KBM-7 (cell line): ENCODE measurements at regions not wholly inside any gene's neighbourhood (a gene's known extent, or its start where the extent isn't known, plus 50 kb on each side); places are given as distances from the start of the nearest gene placed in this dataset.
"Not testable (repeated sequence)": the region's sequence is repeated elsewhere in the genome, so short reads cannot be mapped to it uniquely, and the experiment has no call there.

Source experiments
- DNase-seq: peaks from one replicate; pipeline ENCODE4 v3.0.0-alpha.2; 2015
- in situ Hi-C: fragments of 300-500 bp; cut with MboI; formaldehyde crosslinking; loops from 2 replicates; pipeline ENCODE4 v1.14.3; 2020; ENCODE audit warnings: low sequenced_read_pairs, low pct_unique_long_range_greater_than_20kb, mixed read lengths

DNA sequence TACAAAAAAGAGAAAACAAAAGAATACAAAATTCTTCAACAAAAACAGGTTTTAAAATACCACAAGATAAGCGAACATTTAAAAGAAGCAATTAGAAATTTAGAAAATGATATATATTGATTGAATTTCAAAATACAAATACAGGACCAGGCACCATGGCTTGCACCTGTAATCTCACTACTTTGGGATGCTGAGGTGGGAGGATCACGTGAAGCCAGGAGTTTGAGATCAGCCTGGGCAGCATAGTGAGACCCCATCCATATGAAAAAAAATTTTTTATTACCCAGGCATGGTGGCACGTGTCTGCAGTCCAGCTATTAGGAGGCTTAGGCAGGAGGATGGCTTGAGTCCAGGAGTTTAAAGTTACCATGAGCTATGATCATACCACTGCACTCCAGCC, 109.9 kb upstream of the SLC30A5 start:
- DNase-seq, result no peak
- in situ Hi-C loops, result no loop called here

DNA sequence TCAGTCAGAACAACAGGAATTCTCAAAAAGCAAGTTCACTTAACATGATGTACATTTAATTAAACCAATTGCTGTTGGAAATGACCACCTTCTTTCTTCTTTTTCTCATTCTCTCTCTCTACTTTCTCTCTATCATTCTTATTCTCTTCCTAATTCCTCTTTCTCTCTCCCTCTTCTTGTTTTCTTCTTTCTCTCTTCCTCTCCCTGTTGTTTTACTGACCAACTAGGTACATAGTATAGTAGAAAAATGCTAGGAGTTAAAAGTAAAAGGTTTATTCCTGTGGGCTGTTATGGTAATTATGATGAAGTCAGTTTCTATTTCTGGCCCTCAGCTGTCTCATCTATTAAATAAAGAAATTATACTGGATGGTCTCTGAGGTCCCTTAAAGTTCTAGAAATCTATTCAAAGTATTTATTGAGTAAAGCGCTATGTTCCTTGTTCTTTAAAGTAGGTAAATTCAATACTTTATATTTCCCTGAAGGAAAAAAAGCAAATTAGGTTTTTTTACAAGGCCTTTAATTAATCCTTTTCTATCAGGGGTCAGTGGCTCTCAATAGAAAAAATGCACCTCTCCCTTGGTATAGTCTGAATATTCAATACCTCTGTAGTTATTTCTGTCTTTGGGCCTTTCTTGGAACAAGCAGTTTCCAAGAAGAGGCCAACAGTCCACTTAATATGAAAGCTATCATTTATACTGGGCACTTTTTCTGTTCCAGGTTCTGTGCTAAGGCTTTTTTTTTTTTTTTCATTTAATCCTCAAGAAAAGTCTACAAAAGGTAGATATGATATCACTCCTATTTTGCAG, 102.3 kb upstream of the SLC30A5 start:
- in situ Hi-C loops, result no loop called here
- DNase-seq, result no peak

DNA sequence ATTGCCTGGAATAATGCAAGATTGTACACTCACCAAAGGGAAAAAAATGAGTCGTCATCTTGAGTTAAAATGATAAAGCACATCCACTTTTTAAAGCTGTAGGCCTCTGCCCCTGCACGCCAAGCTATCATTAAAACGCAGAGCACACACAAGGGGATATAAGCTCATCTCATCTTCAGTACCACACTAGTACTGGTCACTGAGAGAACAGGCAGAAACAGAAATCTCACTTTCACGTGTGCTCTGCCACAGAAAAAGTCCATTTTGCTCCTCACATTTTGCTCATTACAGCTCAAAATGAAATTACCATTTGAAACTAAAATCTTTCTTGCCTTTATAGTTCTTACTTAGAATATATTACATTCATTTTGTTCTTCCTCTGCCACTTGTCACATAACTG, 99.2 kb upstream of the SLC30A5 start:
- no peak for DNase-seq
- in situ Hi-C loops, result no loop called here

DNA sequence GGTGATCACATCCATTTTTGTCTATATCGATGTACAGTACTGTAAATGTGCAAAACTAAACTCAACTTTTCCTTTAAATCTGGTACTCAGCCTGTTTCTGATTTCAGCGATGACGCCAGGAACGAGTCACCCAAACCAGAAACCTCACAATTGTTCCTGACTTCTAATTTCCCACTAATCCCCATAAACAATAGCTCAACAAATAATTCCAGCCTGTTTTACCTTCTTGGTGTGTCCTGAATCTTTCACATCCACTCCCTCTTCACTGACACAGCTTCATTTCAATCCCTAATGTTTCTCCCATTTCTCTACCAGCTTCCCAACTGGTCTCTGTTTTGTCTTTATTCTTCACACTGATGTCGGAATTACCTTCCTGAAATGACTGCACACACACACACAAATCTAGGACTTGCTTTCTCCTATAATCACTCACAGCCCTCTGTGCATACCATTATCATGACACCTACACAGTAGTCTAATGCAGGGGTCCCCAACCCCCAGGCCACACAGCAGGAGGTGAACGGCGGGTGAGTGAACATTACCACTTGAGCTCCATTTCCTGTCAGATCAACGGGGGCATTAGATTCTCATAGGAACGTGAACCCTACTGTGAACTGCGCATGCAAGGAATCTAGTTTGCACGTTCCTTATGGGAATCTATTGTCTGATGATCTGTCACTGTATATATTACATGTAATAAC, 97.8 kb upstream of the SLC30A5 start:
- in situ Hi-C loops, result no loop called here
- no peak for DNase-seq

DNA sequence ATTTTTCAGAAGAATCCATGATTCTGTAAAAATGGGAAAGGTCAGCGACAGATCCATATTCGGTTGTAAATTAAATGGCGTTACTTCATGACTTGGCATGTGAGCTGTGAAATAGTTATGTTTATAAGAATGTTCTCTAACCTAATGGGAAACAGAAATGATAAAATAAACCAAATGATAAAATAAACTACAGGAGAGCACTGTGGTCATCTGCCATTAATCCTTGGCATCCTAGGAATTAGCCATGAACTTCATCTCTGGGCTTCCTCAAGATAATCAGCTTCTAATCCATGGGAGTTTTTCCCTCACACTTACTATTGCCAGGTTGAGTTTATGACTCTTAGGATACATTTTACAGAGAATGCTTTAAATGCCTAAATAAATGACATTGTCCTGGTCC, 94.6 kb upstream of the SLC30A5 start:
- in situ Hi-C loops, result no loop called here

DNA sequence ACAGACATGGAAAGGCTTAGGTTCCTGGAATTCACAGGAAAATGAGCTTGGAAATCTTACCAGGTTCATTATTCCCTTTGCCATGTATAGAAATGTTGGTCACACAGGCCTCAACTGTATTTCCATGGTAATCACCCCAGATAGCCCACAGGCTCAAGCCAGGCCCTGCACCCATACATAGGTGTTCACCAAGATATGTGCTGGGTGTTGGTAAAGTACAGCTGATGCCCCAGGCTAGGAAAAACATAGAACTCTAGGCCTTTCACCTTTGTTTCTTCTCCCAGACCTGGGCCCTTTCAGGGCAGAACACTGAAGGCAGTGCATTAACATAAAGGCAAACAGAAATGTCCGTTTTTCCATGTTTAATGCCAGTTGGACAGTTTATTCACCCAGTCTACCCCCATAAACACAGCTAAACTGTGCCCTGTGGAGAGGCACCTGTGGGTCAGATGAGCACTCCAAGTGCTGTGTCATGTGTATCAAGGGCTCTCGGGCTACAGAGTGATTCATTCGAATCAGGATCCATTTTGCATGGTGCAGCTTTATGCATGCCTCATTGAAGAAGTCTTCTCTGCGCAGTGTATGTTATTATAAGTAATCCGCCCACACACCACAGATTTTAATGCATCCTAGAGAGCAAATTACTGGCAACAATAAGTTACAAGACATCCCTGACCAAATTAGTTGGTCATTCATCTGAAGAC, 93.4 kb upstream of the SLC30A5 start:
- in situ Hi-C loops, result no loop called here
- DNase-seq, result no peak

More for the DNA sequence above, 94.6 kb upstream of the SLC30A5 start:
- DNase-seq, result no peak

DNA sequence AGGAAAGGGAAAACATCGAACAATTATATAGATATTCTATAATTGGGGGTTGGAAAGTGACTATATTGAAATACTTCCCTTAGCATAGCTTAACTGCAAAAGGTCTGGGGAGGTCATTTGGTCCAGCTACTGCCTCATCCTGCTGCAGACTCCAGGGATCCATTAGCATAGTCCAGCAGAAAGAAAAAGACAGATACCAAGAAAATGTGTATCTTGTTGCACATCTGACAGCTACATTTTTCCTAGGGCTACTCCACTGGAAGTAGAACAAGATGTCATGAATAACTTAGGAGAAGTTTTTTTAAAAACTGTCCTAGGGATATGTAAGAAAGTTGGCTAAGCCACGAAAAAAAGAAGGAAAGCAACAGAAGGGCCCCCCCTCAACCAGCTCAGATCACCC, 92.9 kb upstream of the SLC30A5 start:
- no peak for DNase-seq
- in situ Hi-C loops, result no loop called here

DNA sequence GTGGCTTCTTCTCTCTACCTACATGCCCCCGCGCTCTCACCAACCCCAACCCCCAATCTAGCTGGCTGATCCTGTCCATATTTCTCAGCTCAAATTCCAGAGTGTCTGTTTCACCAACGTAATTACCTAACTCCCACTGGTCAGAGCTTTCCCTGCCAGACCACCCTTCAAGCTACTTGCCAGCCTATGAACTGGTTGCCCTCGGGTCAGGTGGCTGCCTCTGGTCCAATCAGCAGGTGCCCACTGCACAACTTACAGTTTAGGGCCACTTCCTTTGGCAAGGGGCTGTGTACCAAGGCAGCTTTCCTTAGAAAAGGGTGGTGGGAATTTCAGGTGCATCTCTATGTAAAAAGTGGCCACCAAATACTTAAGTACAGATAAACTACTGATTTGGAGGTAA, 92.2 kb upstream of the SLC30A5 start:
- DNase-seq, result no peak
- in situ Hi-C loops, result no loop called here

DNA sequence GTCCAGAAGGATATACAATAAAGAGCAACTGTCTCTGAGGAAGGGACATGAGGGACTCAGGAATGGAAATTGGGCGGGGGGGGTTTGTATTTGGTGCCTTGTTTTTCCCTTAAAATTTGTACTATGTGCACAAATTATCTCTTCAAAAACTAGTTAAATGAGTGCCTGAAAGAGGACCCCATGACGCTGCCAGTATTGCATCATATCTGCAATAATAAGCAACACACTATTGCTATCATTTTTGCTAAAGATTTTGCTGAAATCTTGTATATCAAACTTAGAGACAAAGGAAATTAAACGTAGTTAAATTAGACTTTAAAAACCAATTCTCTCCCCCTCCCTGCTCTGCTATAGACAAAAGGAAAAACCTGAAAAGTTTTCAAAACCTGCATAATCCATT, 89.7 kb upstream of the SLC30A5 start:
- in situ Hi-C loops, result no loop called here

DNA sequence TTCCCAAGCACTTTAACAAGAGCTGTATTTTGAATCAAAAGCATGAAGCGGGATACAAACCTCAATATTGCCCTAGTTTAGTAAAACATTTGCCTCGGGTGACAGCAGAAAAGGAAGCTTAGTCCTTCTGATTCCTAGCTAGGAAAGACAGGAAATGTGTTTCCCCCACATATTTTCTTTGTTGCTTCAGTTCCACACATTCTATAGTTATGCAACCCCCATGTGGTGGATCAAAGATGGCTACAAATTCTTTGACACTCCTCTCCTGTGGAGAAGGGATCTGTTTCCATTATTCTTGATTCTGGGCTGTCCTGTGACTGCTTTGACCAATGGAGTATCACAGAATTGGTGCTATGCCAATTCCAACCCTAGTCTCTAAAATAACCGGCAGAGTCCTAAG, 89.1 kb upstream of the SLC30A5 start:
- in situ Hi-C loops, result no loop called here
- DNase-seq, result no peak

More for the DNA sequence above, 89.7 kb upstream of the SLC30A5 start:
- DNase-seq, result no peak

DNA sequence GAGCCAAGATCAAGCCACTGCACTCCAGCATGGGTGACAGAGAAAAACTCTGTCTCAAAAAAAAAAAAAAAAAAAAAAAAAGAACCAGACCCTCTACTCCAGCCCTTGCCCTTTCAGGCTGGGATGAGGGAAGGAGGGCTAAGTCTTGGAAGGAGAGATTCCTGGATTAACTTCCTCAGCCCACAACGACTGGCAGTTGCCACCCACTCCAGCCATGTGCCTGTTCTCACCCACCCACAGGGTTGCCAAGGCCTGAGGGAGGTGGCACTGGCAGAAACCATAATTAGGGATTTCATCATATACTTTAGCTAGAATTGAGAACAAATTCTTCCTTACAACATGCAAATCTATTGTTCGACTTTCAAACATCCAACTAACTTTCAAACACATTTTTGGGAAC, 87.8 kb upstream of the SLC30A5 start:
- in situ Hi-C loops, result no loop called here
- no peak for DNase-seq

DNA sequence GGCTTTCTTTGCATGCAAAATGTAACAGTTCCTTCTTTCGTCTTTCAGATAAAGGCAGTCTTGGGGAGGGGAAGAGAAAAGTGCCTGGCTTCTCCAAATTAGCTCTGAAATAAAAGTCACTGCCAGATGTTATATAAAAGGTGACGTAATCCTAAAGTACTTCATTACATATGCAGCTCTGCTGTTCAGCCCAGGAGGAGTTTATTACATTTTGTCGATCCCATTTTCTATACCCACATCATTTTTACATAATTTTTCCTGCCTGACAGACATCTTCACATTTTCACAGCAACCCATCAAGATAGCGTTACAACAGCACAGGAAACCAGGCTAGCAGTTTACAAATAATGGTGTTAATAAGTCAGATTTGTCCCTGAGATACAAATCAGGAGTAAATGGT, 86.7 kb upstream of the SLC30A5 start:
- no peak for DNase-seq
- in situ Hi-C loops, result no loop called here

DNA sequence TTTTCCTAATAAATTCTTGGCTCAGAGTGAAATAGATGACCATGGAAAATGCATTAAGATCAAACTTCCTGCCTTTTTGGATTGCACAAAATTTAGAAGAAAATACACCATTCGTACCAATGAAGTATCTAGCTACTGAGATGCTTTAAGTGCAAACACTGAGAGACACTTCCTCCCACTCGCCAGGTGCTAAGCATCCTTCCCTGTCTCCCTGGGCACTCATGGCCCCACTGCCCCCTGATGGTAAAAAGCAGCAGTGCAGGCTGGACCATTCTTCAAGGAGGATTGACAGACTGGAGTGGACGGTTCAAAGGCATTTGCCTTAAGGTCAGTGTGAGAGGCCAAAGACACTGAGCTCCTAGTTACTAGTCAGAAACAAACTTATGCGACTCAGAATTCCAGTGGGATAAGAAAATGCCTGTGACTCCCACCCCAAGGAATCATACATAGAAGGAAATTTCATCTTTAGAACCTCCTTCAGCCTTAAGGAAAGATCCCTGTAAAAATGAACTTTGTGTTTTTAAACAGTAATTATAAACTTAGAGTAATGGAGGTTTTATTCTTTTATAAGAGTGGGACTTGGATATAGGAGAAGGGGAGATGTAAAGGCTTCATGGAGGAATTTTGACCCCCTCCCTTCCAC, 86.0 kb upstream of the SLC30A5 start:
- in situ Hi-C loops, result no loop called here
- DNase-seq, result peak; percentile 64

DNA sequence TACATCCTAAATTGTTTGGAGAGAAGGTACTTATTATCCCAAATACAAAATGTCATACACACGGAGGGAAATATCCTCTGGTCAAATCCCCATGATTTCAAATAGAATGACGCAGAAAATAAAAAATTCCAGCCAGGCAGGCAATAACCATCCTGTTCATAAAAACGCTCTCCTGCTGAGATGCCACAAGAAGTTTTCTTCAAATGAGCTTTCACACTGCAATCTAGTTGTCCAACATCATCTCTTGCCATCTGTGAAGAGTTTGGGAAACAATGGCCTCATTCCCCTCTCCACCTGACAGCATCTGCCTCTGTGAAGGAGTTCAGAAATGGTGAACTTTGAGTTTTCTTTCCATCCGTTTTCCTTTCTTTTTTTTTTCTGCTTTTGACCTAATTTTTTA, 83.3 kb upstream of the SLC30A5 start:
- in situ Hi-C loops, result no loop called here
- DNase-seq, result no peak

DNA sequence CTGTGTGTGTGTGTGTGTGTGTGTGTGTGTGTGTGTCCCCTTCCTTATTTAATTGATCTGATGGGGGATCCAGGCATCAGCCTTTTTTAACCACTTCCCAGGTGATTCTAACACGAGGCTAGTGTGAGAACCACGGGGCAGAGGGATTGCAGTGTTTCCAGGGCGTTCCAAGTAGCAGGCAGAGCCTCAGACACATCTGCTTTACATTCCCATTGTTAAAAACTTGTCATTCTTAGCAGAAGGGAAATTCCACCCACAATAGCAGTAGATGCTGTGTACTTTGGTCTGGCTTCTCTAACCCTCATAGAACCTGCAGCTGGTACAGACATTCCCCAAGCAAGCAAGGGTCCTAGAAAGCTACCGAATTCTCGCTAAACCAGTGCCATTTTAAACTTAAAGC, 81.9 kb upstream of the SLC30A5 start:
- in situ Hi-C loops, result no loop called here
- DNase-seq, result no peak

DNA sequence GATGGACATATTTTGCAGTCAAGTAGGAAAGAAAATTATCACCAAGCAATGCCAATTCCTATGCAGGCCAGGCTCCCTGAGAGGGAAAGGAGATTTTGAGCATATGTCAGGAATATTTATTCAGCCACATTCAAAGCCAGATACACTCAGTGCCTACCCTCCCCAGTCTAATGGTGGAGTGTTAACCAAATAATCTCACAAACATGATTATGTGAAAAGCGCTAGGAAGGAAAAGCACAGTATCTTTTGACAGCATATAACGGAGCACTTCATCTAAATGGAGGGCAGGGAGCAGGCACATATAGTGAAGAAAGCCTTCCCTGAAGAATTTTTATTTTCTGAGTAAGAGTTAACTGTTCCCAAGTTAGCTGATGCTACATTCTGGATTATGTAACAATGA, 80.3 kb upstream of the SLC30A5 start:
- DNase-seq, result no peak

DNA sequence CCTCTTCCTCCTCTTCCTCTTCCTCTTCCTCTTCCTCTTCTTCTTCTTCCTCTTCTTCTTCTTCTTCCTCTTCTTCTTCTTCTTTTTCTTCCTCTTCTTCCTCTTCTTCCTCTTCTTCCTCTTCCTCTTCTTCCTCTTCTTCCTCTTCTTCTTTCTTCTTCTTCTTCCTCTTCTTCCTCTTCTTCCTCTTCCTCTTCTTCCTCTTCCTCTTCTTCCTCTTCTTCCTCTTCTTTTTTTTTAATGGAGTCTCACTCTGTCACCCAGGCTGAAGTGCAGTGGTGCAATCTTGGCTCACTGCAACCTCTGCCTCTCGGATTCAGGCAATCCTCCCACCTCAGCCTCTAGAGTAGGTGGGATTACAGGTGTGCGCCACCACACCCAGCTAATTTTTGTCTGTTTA, 79.8 kb upstream of the SLC30A5 start:
- DNase-seq, in situ Hi-C loops: not testable (repeated sequence)

More for the DNA sequence above, 80.3 kb upstream of the SLC30A5 start:
- in situ Hi-C loops, result no loop called here

DNA sequence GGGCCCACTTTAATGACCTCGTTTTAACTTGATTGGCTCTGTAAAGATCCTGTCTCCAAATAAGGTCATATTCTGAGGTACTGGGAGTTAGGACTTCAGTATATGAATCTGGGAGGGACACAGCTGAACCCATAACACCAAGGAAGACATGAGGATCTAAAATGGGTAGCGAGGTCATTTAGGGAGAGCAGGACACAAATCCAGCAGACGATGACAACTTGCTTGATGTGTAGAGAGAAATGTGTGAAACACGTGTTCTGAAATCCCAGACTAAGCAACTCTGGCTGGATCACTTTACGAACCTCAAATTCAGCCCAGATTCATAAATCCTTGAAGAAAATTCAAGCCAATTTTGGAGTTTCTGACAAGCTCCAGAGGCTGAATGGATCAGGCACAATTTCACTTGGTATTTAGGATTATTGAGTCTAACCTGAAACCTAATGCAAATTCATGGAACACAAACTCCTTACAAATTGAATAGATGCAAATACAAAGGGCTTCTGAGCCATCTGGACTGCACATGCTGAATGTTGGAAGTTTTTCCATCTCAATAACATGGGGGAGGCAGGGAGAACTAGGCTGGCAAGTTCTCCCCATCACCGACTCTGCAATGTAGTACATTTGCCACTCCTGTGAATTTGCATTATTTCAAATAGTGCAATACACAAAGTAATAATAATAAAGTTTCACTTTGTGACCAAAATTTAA, 74.0 kb upstream of the SLC30A5 start:
- in situ Hi-C loops, result no loop called here
- DNase-seq, result no peak

DNA sequence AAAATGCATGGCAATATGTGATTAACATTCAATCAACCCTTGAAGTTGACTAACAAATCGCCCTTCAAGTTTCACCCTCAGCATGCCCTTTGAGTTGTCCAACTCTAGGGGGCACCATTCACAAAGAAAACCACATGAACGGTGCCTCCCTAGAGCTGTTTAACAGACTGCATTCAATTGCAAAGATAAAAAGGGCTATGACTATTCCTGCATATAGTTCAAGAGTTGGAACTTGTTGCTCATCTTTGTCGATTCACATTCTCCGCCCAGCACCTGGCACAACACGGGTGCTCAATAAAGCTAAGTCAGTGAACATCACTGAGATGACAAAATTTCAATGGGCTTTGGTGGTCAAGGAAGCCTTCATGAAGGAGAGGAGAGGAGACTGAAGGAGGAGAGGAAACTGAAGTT, 69.6 kb upstream of the SLC30A5 start:
- in situ Hi-C loops, result no loop called here
- DNase-seq, result peak; percentile 69
